ENCODE measurements at regions not wholly inside any gene's neighbourhood (a gene's known extent, or its start where the extent isn't known, plus 50 kb on each side); places are given as distances from the start of the nearest gene placed in this dataset.

GRCh38 chr14:76615331-76615730, 145.9 kb upstream of the VASH1 start:
- TF ChIP-seq POLR2AphosphoS5 (IDR thresholded peaks at IDR 0.05) (no peak), CTCF (IDR thresholded peaks at IDR 0.05 in 8 of 11, conservative IDR thresholded peaks at IDR 0.05 in 3 of 11) (no peak)
